Loucy (cell line): ENCODE measurements at regions not wholly inside any gene's neighbourhood (a gene's known extent, or its start where the extent isn't known, plus 50 kb on each side); places are given as distances from the start of the nearest gene placed in this dataset.

Source experiments
- H2AFZ ChIP-seq: fragments of 200-600 bp; sonication (generic); 2 replicates; pipeline ENCODE4 v1.6.0; 2016; ENCODE audit warnings: antibody characterized with exemption, mild to moderate bottlenecking, low read length, moderate library complexity
- H3F3A ChIP-seq: fragments of 200-600 bp; 2 replicates; pipeline ENCODE4 v1.6.0; 2016; ENCODE audit warnings: antibody characterized with exemption, low read depth, mild to moderate bottlenecking
- H3K27me3 ChIP-seq: fragments of 200-600 bp; sonication (generic); 2 replicates; pipeline ENCODE4 v1.6.1; 2014; ENCODE audit warnings: low read length, mild to moderate bottlenecking; ENCODE audit not compliant: insufficient read depth, poor library complexity, severe bottlenecking
- H3K36me3 ChIP-seq: fragments of 200-600 bp; sonication (generic); 2 replicates; pipeline ENCODE4 v1.6.1; 2016; ENCODE audit warnings: low read length; ENCODE audit not compliant: insufficient read depth
- H3K4me1 ChIP-seq: fragments of 200-600 bp; sonication (generic); 2 replicates; pipeline ENCODE4 v1.5.1; 2014; ENCODE audit warnings: low read length, mild to moderate bottlenecking; ENCODE audit not compliant: insufficient read depth, poor library complexity, severe bottlenecking
- H3K4me2 ChIP-seq: fragments of 200-600 bp; sonication (generic); 2 replicates; pipeline ENCODE4 v1.6.0; 2014; ENCODE audit warnings: antibody characterized with exemption, low read length, low read depth, mild to moderate bottlenecking; ENCODE audit not compliant: poor library complexity, severe bottlenecking
- H3K4me3 ChIP-seq: fragments of 200-600 bp; sonication (generic); 2 replicates; pipeline ENCODE4 v1.5.1; 2014; ENCODE audit warnings: low read length, mild to moderate bottlenecking, mixed read lengths; ENCODE audit not compliant: poor library complexity, severe bottlenecking
- H3K79me2 ChIP-seq: fragments of 200-600 bp; sonication (generic); 2 replicates; pipeline ENCODE4 v1.6.1; 2014; ENCODE audit warnings: low read length; ENCODE audit not compliant: insufficient read depth
- H3K9ac ChIP-seq: fragments of 200-600 bp; sonication (generic); 2 replicates; pipeline ENCODE4 v1.6.0; 2014; ENCODE audit warnings: mild to moderate bottlenecking, low read depth, low read length, moderate library complexity; ENCODE audit not compliant: poor library complexity, severe bottlenecking
- H3K9me2 ChIP-seq: fragments of 200-600 bp; sonication (generic); replicated peaks from 2 replicates; pipeline ENCODE4 v1.6.1; 2016; ENCODE audit warnings: low read depth, low read length, mixed read lengths
- H3K9me3 ChIP-seq: fragments of 200-600 bp; sonication (generic); 2 replicates; pipeline ENCODE4 v1.6.1; 2014; ENCODE audit warnings: mild to moderate bottlenecking, antibody characterized with exemption, low read length, low read depth; ENCODE audit not compliant: insufficient read depth
- H4K20me1 ChIP-seq: fragments of 200-600 bp; sonication (generic); 2 replicates; pipeline ENCODE4 v1.6.0; 2014; ENCODE audit warnings: antibody characterized with exemption, low read length, mild to moderate bottlenecking; ENCODE audit not compliant: insufficient read depth, poor library complexity, severe bottlenecking
- CTCF ChIP-seq: fragments of 200-600 bp; sonication (generic); conservative IDR thresholded peaks from 2 replicates; pipeline ENCODE4 v1.5.1; 2014; ENCODE audit warnings: mild to moderate bottlenecking, antibody characterized with exemption, low read length
- EZH2phosphoT487 ChIP-seq: fragments of 200-600 bp; IDR thresholded peaks from 2 replicates; pipeline ENCODE4 v1.6.1; 2018; ENCODE audit warnings: antibody characterized with exemption, mild to moderate bottlenecking, moderate library complexity, borderline replicate concordance

GRCh38 chr13:28569886-28570285 lies 75.0 kb upstream of the FLT1 start:
- no peaks in the 10 kb centered on the region for H3K36me3 ChIP-seq
- no peaks in the 10 kb centered on the region for H3K79me2 ChIP-seq
- H3K9me2 ChIP-seq: no peaks in the 10 kb centered on the region
- no peaks in the 10 kb centered on the region for H3F3A ChIP-seq
- TF ChIP-seq EZH2phosphoT487 (no peak), CTCF (no peak)
- H3K9me3 ChIP-seq: no peaks in the 10 kb centered on the region
- H4K20me1 ChIP-seq: no peaks in the 10 kb centered on the region
- H3K4me2 ChIP-seq: no peak overlapping the region
- no peak overlapping the region for H3K4me3 ChIP-seq
- H3K27me3 ChIP-seq: no peaks in the 10 kb centered on the region
- peaks cover 9% of the 10 kb centered on the region for H3K4me1 ChIP-seq
- H3K9ac ChIP-seq: no peak overlapping the region
- no peak overlapping the region for H2AFZ ChIP-seq

- H3K9me3 ChIP-seq: no peaks in the 10 kb centered on the region
- no peaks in the 10 kb centered on the region for H3K36me3 ChIP-seq
- no peaks in the 10 kb centered on the region for H3K79me2 ChIP-seq
- H3K27me3 ChIP-seq: no peaks in the 10 kb centered on the region
- no peak overlapping the region for H3K4me2 ChIP-seq
- TF ChIP-seq EZH2phosphoT487: no peak
- TF ChIP-seq CTCF: no peak
- no peaks in the 10 kb centered on the region for H3K9me2 ChIP-seq
- no peak overlapping the region for H3K9ac ChIP-seq
- no peak overlapping the region for H3K4me3 ChIP-seq
- H4K20me1 ChIP-seq: no peaks in the 10 kb centered on the region
- no peaks in the 10 kb centered on the region for H3K4me1 ChIP-seq
- H2AFZ ChIP-seq: no peak overlapping the region
- no peaks in the 10 kb centered on the region for H3F3A ChIP-seq
Observed at GRCh38 chr13:28568286-28568685, 73.4 kb upstream of the FLT1 start.

GRCh38 chr13:28566891-28567290 lies 72.0 kb upstream of the FLT1 start:
- H3K9me2 ChIP-seq: no peaks in the 10 kb centered on the region

More at GRCh38 chr13:28566891-28567290, 72.0 kb upstream of the FLT1 start:
- H2AFZ ChIP-seq: no peak overlapping the region
- H3F3A ChIP-seq: no peaks in the 10 kb centered on the region
- no peaks in the 10 kb centered on the region for H4K20me1 ChIP-seq
- H3K4me2 ChIP-seq: no peak overlapping the region
- no peak for TF ChIP-seq EZH2phosphoT487
- no peak for TF ChIP-seq CTCF
- H3K9ac ChIP-seq: no peak overlapping the region
- no peaks in the 10 kb centered on the region for H3K79me2 ChIP-seq
- no peaks in the 10 kb centered on the region for H3K27me3 ChIP-seq
- no peaks in the 10 kb centered on the region for H3K9me3 ChIP-seq
- no peaks in the 10 kb centered on the region for H3K4me1 ChIP-seq
- no peak overlapping the region for H3K4me3 ChIP-seq
- no peaks in the 10 kb centered on the region for H3K36me3 ChIP-seq
